Endothelial cell (in vitro differentiated cells): ENCODE measurements at regions not wholly inside any gene's neighbourhood (a gene's known extent, or its start where the extent isn't known, plus 50 kb on each side); places are given as distances from the start of the nearest gene placed in this dataset.

ENCODE experiments used
- DNase-seq: peaks from one replicate; pipeline ENCODE4 v3.0.0; 2021; ENCODE audit warnings: low spot score
- H3K27ac Mint-ChIP-seq: one replicate; pipeline ENCODE4 v1.8.0; 2021; ENCODE audit warnings: mixed read lengths, inconsistent platforms; ENCODE audit not compliant: unreplicated experiment
- H3K27me3 Mint-ChIP-seq: one replicate; pipeline ENCODE4 v1.8.0; 2021; ENCODE audit warnings: mild to moderate bottlenecking, moderate library complexity, mixed read lengths, inconsistent platforms; ENCODE audit not compliant: unreplicated experiment
- H3K36me3 Mint-ChIP-seq: one replicate; pipeline ENCODE4 v1.8.0; 2021; ENCODE audit warnings: mild to moderate bottlenecking, low read depth, mixed read lengths, inconsistent platforms; ENCODE audit not compliant: unreplicated experiment
- H3K4me1 Mint-ChIP-seq: one replicate; pipeline ENCODE4 v1.8.0; 2021; ENCODE audit warnings: mild to moderate bottlenecking, mixed read lengths, inconsistent platforms; ENCODE audit not compliant: unreplicated experiment
- H3K4me3 Mint-ChIP-seq: one replicate; pipeline ENCODE4 v1.8.0; 2021; ENCODE audit warnings: mild to moderate bottlenecking, mixed read lengths, inconsistent platforms; ENCODE audit not compliant: unreplicated experiment
- H3K9me3 Mint-ChIP-seq: one replicate; pipeline ENCODE4 v1.8.0; 2021; ENCODE audit warnings: mixed read lengths, inconsistent platforms; ENCODE audit not compliant: unreplicated experiment
- TF ChIP-seq, protein P1 (sequence below): fragments of 200-600 bp; sonication (generic); IDR thresholded peaks from one replicate; pipeline ENCODE4 v1.5.0; 2021; ENCODE audit warnings: antibody characterized with exemption; ENCODE audit not compliant: unreplicated experiment

DNA sequence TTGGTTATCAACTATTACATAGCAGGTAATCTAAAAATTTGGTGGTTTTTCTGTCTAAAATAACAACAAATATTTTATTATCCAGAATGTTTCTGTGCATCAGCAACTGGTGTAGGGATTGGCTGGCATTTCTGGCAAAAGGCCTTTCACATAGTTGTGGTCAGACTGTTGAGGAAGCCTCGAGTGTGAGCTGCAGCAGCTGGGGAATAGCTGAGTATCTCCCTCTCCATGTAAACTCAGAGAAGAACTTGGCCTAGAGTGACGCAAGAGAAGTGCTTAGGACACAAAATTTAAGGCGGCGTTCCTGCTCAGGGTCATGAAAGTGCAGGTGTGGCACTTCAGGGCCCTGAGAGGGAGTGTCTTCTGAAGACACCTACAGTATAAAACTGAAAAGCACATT lies 558.9 kb downstream of the SPOCK3 start:
- no peaks in the 10 kb centered on the region for H3K36me3 Mint-ChIP-seq
- no peaks in the 10 kb centered on the region for H3K9me3 Mint-ChIP-seq
- no peaks in the 10 kb centered on the region for H3K4me1 Mint-ChIP-seq
- TF ChIP-seq, protein P1, sequence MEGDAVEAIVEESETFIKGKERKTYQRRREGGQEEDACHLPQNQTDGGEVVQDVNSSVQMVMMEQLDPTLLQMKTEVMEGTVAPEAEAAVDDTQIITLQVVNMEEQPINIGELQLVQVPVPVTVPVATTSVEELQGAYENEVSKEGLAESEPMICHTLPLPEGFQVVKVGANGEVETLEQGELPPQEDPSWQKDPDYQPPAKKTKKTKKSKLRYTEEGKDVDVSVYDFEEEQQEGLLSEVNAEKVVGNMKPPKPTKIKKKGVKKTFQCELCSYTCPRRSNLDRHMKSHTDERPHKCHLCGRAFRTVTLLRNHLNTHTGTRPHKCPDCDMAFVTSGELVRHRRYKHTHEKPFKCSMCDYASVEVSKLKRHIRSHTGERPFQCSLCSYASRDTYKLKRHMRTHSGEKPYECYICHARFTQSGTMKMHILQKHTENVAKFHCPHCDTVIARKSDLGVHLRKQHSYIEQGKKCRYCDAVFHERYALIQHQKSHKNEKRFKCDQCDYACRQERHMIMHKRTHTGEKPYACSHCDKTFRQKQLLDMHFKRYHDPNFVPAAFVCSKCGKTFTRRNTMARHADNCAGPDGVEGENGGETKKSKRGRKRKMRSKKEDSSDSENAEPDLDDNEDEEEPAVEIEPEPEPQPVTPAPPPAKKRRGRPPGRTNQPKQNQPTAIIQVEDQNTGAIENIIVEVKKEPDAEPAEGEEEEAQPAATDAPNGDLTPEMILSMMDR: no peak
- H3K27ac Mint-ChIP-seq: no peak overlapping the region
- no peaks in the 10 kb centered on the region for H3K27me3 Mint-ChIP-seq
- no peak for DNase-seq
- no peak overlapping the region for H3K4me3 Mint-ChIP-seq

DNA sequence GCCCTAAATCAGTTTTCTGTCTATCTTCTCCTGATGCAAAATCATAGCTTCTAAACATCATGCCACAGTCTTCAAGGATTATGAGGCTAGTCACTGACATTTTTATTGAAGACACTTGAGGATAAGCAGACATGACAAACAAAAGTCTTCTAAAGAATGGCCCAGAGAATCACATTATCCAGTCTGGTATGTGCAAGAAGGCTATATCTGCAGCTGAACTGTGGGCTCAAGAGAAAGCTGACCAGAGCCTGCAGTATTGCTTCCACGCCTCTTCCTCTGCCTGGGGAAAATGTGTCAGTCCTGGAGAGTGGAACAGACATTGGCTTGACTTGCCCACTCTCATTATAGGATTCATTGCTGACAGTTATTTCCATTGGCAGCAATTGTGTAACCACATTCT lies 553.5 kb downstream of the SPOCK3 start:
- Mint-ChIP-seq H3K4me1 (no peaks in the 10 kb centered on the region), H3K36me3 (no peaks in the 10 kb centered on the region), H3K27me3 (no peaks in the 10 kb centered on the region), H3K9me3 (no peaks in the 10 kb centered on the region), H3K4me3 (no peak overlapping the region), H3K27ac (no peak overlapping the region)
- DNase-seq: no peak
- TF ChIP-seq, protein P1: no peak

DNA sequence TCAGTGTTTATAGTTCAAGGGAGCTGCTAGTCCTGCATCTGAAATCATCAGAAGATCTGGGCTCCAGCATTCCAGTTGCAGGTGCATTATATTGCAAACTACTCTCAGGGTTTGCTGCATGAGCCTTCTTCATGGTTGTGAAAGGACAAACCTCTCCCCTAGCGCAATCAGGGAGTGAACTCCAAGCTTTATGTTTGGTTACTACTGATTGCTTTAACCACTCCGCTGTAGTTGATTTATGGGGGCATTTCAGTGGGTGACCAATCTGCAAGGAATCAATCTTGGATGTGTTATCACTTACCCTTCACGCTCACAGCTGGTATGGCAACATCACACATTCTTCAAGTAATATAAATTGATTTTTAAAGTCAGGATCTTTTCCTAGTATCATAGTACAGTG lies 552.1 kb downstream of the SPOCK3 start:
- Mint-ChIP-seq H3K36me3 (no peaks in the 10 kb centered on the region), H3K4me1 (no peaks in the 10 kb centered on the region), H3K27ac (no peak overlapping the region), H3K9me3 (no peaks in the 10 kb centered on the region), H3K4me3 (no peak overlapping the region), H3K27me3 (no peaks in the 10 kb centered on the region)
- no peak for DNase-seq
- TF ChIP-seq, protein P1: no peak
